Epithelial cell of prostate (primary cell): ENCODE measurements at regions not wholly inside any gene's neighbourhood (a gene's known extent, or its start where the extent isn't known, plus 50 kb on each side); places are given as distances from the start of the nearest gene placed in this dataset.

Source experiments
- DNase-seq: peaks from one replicate; pipeline ENCODE4 v3.0.0-alpha.2; 2011; ENCODE audit warnings: low read depth, low spot score
- H3K27ac ChIP-seq: fragments of 450-650 bp; 2 replicates; pipeline ENCODE4 v1.5.1; 2017; ENCODE audit warnings: mild to moderate bottlenecking

GRCh38 chr1:201678264-201679101 lies 139.6 kb downstream of the NAV1 start:
- no peak overlapping the region for H3K27ac ChIP-seq
- no peak for DNase-seq

DNA sequence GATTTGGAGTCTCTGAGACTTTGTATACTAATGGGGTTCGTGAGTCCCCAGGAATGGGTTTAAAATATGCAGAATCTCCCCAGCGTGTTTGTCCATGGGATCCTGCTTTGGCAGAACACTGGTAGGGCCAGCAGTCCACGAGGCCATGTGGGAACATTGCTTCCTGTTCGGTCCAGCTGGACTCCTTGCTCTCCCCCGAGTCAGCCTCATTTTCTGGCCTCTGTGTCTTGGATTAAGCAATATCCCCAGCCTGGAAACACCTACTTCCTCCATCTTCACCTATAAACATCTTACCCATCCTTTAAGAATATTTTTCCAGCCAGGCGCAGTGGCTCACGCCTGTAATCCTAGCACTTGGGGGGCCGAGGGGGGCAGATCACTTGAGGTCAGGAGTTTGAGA lies 142.4 kb downstream of the NAV1 start:
- H3K27ac ChIP-seq: no peak overlapping the region
- no peak for DNase-seq

DNA sequence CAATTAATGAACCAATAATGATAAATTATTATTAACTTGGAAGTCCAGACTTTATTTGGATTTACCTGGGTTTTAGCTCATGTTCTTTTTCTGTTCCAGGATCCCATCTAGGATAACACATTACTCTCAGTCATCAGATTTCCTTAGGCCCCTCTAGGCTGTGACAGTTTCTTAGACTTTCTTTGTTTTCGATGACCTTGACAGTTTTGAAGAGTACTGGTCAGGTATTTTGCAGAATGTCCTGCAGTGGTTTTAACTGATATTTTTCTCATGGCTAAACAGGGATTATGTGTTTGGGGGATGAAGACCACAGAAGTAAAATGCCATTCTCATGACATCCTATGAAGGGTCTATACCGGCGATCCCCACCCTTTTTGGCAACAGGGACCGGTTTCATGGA lies 144.0 kb downstream of the NAV1 start:
- no peak for DNase-seq
- H3K27ac ChIP-seq: no peak overlapping the region

- H3K27ac ChIP-seq: no peak overlapping the region
- no peak for DNase-seq
These were observed 144.5 kb downstream of the NAV1 start for GRCh38 chr1:201683397-201683796.

GRCh38 chr1:201685485-201685884 lies 143.5 kb upstream of the IPO9 start:
- DNase-seq: no peak
- H3K27ac ChIP-seq: no peak overlapping the region

DNA sequence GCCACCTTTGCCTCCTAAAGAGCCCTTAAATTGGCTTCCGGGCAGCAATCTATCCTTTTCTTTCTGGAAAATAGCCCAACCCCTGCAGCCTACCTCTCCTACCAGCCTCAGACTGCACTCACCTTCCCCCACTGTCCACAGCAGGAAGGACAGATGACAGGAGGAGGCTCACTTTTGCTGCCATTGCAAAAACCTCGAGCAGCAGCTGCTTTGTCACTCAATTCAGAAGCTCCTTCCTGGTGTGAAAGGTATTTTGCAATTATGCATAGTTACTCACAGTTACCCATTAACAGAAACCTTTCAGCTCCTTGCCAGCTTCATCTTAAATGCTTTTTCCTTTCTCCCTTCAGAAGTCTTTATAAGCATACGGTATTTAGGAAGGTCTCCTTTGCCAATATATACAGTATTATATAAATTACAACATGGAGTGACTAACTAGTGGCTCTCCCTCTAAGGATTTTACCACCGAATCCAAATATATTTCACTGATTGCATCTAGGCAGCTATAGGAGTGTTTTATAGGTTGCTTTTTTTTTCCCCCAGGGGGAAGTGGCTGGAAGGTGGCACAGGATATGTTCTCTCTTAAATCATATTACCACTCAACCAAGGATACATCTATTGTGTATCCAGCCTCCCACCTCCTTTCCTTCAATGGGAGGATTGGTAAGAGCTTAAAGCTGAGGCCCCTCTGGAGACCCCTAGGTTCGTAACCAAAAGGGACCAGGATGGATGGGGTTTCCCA lies 142.1 kb upstream of the IPO9 start:
- DNase-seq: no peak
- no peak overlapping the region for H3K27ac ChIP-seq

GRCh38 chr1:201688514-201688913 lies 140.4 kb upstream of the IPO9 start:
- H3K27ac ChIP-seq: no peak overlapping the region
- no peak for DNase-seq

- DNase-seq: no peak
- H3K27ac ChIP-seq: no peak overlapping the region
These were observed 139.3 kb upstream of the IPO9 start for GRCh38 chr1:201689647-201690046.

GRCh38 chr1:201690528-201690927 lies 138.4 kb upstream of the IPO9 start:
- no peak overlapping the region for H3K27ac ChIP-seq
- no peak for DNase-seq

DNA sequence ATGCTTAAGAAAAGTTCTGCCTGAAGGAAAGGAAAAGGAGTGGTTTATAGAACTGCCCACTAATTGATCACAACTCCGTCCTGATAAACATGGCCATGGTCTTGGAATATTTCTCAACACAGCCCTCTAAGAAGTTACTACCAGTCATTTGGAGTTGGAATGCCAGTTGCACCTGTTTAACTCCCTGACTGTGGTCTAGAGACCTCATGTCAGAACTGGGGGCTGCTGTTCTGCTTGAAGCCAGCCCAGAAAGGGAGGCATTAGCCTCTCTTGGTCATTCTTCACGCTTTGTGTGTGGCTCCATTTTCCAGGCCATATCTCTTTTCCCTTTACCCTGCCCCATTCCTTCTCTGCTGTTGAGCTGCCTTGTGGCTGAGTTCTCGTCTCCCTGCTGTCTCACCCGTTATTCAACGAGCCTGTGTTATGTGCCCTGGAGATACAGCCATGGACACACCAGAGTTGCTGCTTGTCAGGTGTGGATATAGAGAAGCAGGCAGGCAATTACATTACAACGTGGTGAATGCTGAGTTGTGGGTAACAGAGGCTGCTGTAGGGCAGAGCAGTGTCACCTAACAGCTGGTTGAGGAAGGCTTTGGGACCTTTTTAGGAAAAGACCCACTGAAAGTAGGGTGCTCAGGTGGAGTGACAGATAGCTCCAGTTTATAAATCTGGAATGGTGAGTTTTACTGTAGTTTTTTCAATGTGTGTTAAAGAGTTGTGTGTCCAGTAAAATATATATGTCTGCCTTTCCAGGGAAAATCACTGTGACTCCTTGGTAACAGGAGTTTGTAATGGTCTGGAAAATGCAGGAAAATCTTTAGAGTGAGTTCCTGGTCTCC lies 137.0 kb upstream of the IPO9 start:
- H3K27ac ChIP-seq: no peak overlapping the region
- DNase-seq: no peak

- no peak for DNase-seq
- no peak overlapping the region for H3K27ac ChIP-seq
These were observed 136.2 kb upstream of the IPO9 start for GRCh38 chr1:201692555-201693394.

- no peak for DNase-seq
- no peak overlapping the region for H3K27ac ChIP-seq
These were observed 134.9 kb upstream of the IPO9 start for GRCh38 chr1:201693890-201694607.

GRCh38 chr1:201694608-201695335 lies 134.2 kb upstream of the IPO9 start:
- no peak overlapping the region for H3K27ac ChIP-seq
- no peak for DNase-seq

DNA sequence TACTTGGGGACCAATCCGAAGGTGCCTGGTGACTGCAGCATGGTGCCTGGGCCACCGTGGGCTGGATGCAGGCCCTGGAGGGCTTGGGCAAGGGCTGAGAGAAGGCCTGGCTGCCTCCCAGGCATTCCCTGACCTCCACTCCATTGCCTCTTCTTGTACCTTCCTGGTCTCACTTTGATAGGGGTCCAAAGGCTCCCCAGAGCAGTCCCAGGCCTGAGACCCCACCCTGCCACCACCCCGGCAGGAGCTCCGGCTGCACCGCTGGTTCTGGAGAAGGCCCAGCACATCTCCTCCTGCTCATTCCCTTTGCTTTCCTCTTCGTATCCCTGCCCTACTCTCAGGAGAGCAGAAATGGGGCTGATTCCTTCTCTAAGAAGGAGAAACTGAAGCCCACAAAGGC lies 133.3 kb upstream of the IPO9 start:
- DNase-seq: no peak
- no peak overlapping the region for H3K27ac ChIP-seq

- no peak overlapping the region for H3K27ac ChIP-seq
These were observed 132.7 kb upstream of the IPO9 start for GRCh38 chr1:201696217-201696761.

DNA sequence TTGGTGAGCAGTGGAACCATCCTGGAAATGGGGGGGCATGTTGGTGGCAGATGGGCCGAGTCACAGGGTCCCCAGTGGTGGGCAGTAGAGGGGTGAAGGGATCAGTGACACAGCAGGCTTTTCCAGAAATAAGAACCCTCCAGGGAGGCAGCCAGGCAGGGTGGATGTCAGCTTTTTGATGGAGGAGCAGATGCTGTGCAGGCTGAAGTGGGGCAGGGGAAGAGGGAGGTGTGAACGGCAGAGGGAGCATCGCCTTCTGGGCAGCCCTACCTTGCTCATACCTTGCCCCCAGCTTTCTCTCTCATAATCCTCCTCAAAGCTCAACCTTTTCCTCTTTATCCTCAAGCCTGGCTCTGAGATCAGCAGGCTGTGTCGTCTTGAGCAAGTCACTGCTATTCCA lies 131.8 kb upstream of the IPO9 start:
- H3K27ac ChIP-seq: no peak overlapping the region
- no peak for DNase-seq

More at GRCh38 chr1:201696217-201696761, 132.7 kb upstream of the IPO9 start:
- DNase-seq: no peak

DNA sequence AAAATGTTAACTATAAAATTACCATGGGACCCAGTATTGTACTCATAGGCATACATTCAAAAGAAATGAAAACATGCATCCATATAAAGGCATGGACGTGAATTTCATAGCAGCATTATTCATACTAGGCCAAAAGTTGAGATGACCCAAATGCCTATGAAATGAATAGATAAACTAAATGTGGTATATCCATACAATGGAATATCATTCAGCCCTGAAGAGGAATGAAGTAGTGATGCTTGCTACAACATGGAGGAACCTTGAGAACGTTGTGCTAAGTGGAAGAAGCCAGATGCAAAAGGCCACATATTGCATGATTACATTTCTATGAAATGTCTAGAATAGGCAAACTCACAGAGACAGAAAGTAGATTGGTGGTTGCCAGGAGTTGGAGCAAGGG lies 127.1 kb upstream of the IPO9 start:
- no peak overlapping the region for H3K27ac ChIP-seq
- no peak for DNase-seq

- no peak for DNase-seq
- no peak overlapping the region for H3K27ac ChIP-seq
These were observed 126.0 kb upstream of the IPO9 start for GRCh38 chr1:201702936-201703335.
